ENCODE measurements at regions not wholly inside any gene's neighbourhood (a gene's known extent, or its start where the extent isn't known, plus 50 kb on each side); places are given as distances from the start of the nearest gene placed in this dataset.
A peak's percentile ranks its signal among the peaks of the same experiment; 100 is the strongest.

DNA sequence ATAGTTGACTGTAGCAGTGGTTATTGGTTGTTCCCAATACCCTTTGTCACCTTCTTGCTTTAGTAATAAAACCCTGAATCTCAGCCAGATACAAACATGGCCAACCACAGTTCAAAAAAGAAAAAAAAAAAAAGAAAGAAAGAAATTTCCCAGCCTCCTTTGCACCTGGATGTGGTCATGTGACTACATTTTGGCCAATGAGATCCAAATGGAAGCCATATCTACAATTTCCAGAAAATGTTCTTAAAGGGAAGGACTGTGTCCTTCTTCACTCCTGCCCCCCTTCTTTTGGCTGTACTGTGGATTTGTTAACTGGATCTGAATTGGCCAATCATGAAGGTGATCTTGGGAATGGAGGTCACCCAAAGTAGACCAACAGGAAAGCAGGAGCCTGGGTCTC lies 141.9 kb downstream of the SOX9 start:
- no peak for DNase-seq

GRCh38 chr17:72264682-72265405 lies 144.0 kb downstream of the SOX9 start:
- no peak for DNase-seq

GRCh38 chr17:72266112-72266775 lies 145.4 kb downstream of the SOX9 start:
- peak; percentile 84 for DNase-seq

DNA sequence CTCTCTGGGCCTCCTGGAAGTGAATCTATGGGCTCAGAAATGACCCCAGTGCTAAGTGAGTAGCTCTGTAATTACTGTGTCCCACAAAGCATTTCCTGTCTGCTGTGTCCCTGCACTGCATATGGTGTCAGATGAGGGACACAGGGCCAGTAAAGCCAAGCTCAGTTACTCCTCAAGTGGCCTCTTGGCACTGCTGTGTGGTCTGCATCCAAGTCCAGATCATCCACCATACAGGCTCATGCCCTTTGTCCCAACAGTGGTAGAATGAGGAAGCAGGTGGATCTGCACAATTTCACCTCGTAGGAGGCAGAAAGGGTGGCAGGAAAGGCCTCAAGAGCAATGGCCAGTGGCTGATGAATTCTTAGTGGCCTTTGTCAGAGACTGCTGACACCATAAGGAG lies 146.8 kb downstream of the SOX9 start:
- DNase-seq = peak; percentile 83

DNA sequence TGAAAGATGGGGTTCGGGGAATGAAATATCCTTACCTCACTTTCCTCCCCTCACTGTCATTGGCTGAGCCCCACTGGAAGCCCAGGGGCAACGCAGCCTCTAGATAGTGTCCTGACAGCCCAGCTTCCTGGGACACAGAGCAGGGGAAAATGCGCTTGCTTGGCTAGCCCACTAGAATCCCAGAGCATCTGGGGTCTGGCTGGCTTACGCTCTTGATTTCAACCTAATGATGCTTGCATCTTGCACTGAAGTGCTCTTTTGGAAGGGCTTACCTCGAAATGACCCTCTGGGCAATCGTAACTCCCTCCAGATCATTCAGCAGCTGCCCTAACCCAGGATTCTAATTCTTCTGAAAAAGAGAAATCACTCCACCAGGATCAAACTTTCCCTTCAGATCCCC lies 147.6 kb downstream of the SOX9 start:
- no peak for DNase-seq

DNA sequence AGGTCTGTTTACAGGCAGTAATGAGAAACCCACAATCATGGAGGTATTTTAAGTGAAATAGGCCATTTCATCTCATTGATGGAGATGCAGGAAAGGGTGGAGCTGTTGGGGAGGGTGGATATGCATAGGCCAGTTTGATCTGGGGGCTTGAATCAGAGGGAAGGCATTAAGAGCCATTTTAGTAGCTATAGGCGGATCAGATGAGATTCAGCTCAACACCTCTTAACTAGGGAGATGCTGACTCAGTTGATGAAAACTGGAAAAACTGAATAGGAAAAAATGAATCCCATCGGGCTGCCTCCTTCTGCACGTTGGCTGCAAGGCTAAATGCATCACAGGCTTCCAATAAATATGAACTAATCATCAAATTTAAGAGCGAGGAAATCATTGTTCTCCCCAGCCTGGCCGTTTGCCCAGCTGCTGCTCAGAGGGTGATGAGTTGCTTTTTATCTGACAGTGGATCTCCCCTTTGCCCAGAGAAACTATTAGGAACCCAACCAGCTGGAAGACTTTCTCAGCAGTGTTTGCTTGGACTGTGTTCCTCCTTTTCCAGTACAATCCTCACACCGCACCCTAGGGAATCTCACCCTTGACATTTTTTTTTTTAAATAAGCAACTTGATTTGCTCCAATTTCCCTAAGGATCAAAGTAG lies 149.6 kb downstream of the SOX9 start:
- peak; percentile 71 for DNase-seq

GRCh38 chr17:72271603-72272002 lies 150.8 kb downstream of the SOX9 start:
- DNase-seq = no peak

- DNase-seq = no peak
These were observed 152.7 kb downstream of the SOX9 start for GRCh38 chr17:72273289-72274056.

- DNase-seq = no peak
These were observed 153.8 kb downstream of the SOX9 start for GRCh38 chr17:72274614-72275013.

GRCh38 chr17:72280881-72281280 lies 160.1 kb downstream of the SOX9 start:
- DNase-seq = no peak

DNA sequence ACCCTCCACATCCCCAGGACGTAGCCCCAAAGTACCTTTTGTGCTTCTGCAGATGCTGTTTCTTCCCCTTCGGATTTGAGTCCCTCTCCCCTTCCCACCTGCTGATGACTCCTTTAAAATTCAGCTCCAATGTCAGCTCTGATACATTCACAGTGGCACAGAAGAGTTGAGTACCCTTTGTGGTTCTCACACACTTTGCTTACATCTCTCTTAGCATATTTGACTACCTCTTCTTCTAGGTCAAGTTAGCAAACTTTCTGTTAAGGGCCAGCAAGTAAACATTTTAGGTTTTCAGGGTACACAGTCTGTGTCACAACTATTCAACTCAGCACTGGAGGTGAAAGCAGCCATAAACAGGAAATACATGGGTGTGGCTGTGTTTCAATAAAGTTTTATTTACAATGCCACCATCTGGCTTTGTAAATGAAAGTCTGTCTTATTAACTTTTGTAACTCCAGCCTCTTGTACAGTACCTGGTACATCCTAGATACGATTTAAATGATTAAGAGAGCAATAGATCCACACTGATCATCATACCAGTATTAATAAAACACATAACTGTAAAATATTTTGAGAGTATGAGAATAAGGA lies 161.7 kb downstream of the SOX9 start:
- no peak for DNase-seq

DNA sequence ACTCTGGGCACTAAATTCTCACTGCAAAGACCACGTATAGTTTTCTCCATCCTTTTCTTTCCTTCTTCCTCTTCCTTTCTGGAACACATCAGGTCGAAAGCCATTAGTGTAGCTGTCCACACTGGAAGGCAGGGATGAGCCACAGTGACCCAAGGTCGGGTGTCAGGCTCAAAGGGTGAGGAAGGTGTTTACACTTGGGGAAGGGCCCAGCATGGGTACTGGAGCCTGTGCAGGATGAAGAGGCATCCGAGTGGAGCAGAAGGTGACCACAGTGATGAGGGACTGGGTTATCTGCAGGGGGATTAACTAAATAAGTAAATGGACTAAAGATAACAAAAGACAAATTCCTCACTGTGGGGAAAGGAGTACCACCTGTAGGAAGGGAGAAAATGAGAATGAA lies 164.0 kb downstream of the SOX9 start:
- DNase-seq = no peak

DNA sequence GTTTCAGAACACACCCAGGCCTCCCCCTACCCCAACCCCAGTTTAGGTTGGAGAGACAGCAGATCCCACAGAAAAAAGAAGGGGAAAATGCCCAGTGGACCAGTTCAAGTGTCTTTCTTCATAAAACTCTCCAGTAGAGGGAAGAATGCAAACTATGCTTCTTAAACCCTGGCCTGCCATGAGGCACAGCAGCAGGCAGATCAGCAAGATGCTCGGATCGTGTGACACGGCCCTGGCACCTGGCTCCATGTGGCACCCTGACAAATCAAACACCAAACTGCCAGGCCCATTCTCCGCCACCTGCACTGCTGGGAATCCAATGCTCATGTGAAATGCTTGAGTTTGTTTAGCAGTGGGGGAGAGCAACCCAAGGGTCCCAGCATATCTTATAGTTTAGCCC lies 166.8 kb downstream of the SOX9 start:
- DNase-seq = no peak

- no peak for DNase-seq
These were observed 173.7 kb downstream of the SOX9 start for GRCh38 chr17:72294487-72294893.

- DNase-seq = no peak
These were observed 175.1 kb downstream of the SOX9 start for GRCh38 chr17:72295916-72296315.

DNA sequence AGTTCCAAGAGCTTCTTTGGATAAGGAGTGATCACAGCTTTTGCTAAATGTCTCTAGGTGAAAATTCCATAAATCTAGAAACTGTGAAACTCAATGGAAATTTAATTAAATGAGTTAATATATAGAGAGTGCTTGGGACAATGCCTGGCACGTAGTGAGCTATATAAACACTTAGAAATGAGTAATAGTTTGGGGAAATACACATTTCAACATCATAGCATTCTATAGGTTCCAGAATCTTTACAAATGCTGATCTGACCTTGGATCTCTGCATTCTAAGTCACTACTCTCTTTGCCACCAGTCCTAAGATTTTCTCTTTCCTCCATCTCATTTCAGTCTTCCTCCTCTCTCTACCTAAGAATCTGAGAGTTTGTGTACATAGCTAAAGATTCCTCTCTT lies 175.6 kb downstream of the SOX9 start:
- no peak for DNase-seq

- DNase-seq = no peak
These were observed 176.7 kb downstream of the SOX9 start for GRCh38 chr17:72297326-72298115.

DNA sequence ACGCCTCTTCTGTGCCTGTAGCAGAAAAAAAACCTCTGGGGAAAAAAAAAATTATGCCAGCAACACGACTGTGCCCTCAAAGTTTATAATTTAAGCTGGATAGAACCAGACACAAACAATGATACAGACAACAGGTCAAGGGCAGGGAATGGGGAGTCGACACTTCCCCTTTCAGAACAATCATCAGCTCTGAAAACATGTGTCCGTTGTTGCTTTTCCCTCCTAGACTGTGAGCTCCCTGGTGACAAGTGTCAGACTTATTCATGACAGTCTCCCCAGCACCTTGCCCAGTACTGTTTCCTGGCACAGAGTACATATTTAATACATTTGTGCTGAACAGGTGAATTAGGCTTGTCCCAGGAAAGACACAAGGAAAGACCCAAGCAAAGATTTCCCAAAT lies 178.3 kb downstream of the SOX9 start:
- DNase-seq = no peak

- DNase-seq = no peak
These were observed 178.8 kb downstream of the SOX9 start for GRCh38 chr17:72299592-72299991.

DNA sequence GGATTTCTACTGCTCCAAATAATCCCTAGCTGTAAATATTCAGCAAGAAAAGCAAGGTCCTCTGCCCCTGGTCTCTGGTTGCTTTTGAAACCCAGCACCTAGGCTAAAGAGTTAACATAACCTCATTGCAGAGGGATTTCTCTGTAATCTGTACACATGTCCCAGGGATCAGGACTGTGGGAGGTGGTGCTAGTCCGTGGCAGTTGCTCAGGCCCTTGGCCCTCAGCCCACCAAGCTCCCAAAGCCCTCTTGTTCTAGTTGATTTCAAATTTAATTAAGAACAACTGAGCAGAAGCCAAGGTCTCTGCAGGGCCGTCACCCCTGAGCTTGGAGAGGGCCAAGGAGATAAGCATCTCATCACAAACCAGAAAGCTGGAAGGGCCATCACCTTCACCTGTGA lies 181.1 kb downstream of the SOX9 start:
- no peak for DNase-seq

- DNase-seq = no peak
These were observed 181.9 kb downstream of the SOX9 start for GRCh38 chr17:72302735-72303134.

Measured in NCI-H1436 treated with DMSO at 0.1 percent for 48 hours (cell line).